GM12892 (cell line): ENCODE measurements at regions not wholly inside any gene's neighbourhood (a gene's known extent, or its start where the extent isn't known, plus 50 kb on each side); places are given as distances from the start of the nearest gene placed in this dataset.

Source experiments
- POLR2A ChIP-seq: IDR thresholded peaks from 2 replicates; pipeline ENCODE4 v1.6.1; 2011; ENCODE audit warnings: low read depth, low read length, control low read depth
- POLR2AphosphoS5 ChIP-seq: IDR thresholded peaks from 2 replicates; pipeline ENCODE4 v1.6.1; 2011; ENCODE audit warnings: low read depth, low read length, control low read depth
- TAF1 ChIP-seq: IDR thresholded peaks from 2 replicates; pipeline ENCODE4 v1.6.1; 2011; ENCODE audit warnings: low read depth, mild to moderate bottlenecking, control low read depth, low read length, borderline replicate concordance

DNA sequence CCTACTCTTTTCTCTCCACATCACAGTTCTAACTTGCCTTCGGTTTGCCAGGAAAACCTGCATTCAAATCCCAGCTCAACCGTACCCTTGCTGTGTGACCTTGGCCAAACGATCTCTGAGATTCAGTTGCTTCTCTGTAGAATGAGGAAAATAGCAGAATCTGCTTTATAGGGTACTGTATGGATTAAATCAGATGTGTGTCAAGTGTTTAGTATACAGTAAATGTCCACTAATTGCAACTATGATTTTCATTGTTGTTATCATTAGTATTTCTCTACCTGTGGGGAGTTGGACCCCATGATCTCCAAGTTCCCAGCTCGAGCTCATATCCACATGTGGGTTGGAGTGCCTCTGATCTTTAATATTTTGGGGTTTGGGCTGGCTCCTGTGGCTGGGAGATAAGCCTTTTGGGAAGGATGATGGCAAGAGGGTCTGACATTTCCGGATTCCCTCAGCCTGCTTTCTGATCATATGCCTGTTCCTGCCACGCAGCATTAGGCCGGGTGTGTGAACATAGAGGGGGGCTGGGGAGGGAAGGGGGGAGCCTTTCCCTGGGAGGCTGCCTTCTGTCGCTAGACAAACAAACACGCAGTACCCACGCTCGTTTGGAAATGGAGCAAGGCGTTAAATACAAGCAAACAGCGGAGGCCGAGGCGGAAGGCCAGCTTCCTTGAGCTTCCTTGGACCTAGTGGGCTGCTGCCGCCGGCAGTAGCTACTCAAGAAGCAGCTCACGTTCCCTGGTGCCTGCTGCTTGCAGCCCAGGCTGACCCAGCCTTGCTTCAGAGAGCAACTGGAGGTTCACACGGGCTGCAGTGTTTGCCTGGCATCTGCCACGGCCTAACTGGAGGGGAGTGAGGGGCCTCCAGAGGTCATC, 213.5 kb upstream of the LHX5 start:
- TF ChIP-seq POLR2A (no peak), TAF1 (no peak), POLR2AphosphoS5 (no peak)
